Upper lobe of right lung (tissue), 1 donor: ENCODE measurements at regions not wholly inside any gene's neighbourhood (a gene's known extent, or its start where the extent isn't known, plus 50 kb on each side); places are given as distances from the start of the nearest gene placed in this dataset.

Experiments used
- ATAC-seq: fragments of 200-7000 bp; cut with Tn5 transposase; one replicate; pipeline ENCODE4 v1.9.1; 2020; ENCODE audit warnings: mild to moderate bottlenecking, moderate library complexity
- DNase-seq: peaks from one replicate; pipeline ENCODE4 v3.0.0-alpha.2; 2020
- H3K27ac ChIP-seq: fragments of 200-600 bp; one replicate; pipeline ENCODE4 v1.8.0; 2022
- H3K27me3 ChIP-seq: fragments of 200-600 bp; one replicate; pipeline ENCODE4 v1.8.0; 2022; ENCODE audit warnings: mild to moderate bottlenecking
- H3K36me3 ChIP-seq: fragments of 200-600 bp; one replicate; pipeline ENCODE4 v1.8.0; 2022
- H3K4me1 ChIP-seq: fragments of 200-600 bp; one replicate; pipeline ENCODE4 v1.8.0; 2022
- H3K4me3 ChIP-seq: fragments of 200-600 bp; one replicate; pipeline ENCODE4 v1.8.0; 2022; ENCODE audit warnings: mild to moderate bottlenecking
- H3K9me3 ChIP-seq: fragments of 200-600 bp; one replicate; pipeline ENCODE4 v1.8.0; 2022
- intact Hi-C: fragments of 100-400 bp; cut with DNase I; formaldehyde crosslinking; loops from one replicate; pipeline ENCODE4 v1.11.0; 2022
- TF ChIP-seq, protein P1 (sequence below): fragments of 200-600 bp; IDR thresholded peaks from one replicate; pipeline ENCODE4 v1.8.0; 2022; ENCODE audit warnings: antibody characterized with exemption
- donor health status: DM: no; HTN: yes; CAD: no; lungs with severe emphysema.

DNA sequence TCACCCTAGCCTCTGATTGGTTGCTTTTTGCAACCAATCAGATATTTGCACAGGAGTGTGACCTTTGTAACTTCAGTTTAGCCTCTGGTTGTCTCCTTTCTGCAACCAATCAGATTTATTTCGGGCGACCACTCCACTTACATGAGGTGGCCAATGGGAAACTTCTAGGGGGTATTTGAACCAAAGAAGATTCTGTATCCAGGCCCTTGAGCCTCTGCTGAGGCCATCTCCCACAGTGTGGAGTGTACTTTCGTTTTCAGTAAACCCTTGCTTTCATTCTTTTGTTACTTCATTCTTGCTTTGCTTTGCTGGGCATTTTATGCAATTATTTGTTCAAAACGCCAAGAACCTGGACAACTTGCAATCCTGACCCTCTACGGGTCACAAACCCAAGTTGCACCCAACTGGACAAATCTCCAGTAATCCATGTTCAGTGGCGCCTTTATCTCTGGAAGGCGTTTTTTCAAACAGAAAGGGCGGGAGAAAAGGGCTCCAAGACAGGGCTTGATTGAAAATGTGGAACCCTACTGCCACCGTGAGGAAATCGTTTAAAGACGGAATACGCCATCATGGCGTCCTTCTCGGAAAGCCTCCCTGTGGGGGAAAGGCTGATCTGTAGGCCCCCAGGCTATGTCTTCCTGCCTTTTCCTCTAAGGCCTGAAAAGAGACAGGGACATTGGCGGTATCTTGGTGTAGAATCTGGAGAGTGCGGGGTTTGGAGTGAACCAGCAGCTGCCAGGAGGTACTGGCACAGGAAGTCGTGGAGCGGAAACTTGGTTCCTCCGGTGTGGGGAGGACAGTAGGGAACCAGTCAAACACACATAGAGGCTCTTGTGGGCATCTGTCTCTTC is 184.6 kb downstream of the OR13H1 start:
- ATAC-seq = no peak

DNA sequence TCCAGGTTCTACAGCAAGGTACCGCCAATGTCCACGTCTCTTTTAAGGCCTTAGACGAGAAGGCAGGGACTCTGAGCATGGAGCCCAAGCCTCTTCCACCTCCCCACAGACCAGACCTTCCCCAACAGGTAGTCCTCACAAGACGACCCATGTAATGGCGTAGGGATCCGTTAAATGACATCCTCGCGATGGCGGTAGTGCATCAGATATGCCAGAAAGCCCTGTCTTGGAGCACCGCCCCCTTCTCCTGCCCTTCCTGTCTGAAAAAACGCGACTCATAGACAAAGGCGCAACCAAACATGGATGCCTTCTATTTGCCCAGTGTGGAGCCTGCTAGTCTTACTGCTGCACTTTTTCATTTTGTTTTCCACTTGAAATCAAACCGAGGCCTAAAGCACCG is 185.4 kb downstream of the OR13H1 start:
- intact Hi-C loops = no loop called here
- Histone ChIP-seq H3K27me3 (no peaks in the 10 kb centered on the region), H3K4me3 (no peak overlapping the region), H3K4me1 (no peaks in the 10 kb centered on the region), H3K27ac (no peak overlapping the region), H3K36me3 (no peaks in the 10 kb centered on the region), H3K9me3 (no peaks in the 10 kb centered on the region)
- no peak for DNase-seq
- no peak for ATAC-seq
- TF ChIP-seq, protein P1, sequence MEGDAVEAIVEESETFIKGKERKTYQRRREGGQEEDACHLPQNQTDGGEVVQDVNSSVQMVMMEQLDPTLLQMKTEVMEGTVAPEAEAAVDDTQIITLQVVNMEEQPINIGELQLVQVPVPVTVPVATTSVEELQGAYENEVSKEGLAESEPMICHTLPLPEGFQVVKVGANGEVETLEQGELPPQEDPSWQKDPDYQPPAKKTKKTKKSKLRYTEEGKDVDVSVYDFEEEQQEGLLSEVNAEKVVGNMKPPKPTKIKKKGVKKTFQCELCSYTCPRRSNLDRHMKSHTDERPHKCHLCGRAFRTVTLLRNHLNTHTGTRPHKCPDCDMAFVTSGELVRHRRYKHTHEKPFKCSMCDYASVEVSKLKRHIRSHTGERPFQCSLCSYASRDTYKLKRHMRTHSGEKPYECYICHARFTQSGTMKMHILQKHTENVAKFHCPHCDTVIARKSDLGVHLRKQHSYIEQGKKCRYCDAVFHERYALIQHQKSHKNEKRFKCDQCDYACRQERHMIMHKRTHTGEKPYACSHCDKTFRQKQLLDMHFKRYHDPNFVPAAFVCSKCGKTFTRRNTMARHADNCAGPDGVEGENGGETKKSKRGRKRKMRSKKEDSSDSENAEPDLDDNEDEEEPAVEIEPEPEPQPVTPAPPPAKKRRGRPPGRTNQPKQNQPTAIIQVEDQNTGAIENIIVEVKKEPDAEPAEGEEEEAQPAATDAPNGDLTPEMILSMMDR = no peak

More for the DNA sequence above, 184.6 kb downstream of the OR13H1 start:
- H3K4me3 ChIP-seq = no peak overlapping the region
- intact Hi-C loops = no loop called here
- no peak for DNase-seq
- no peak overlapping the region for H3K27ac ChIP-seq
- TF ChIP-seq, protein P1 = no peak
- H3K9me3 ChIP-seq = no peaks in the 10 kb centered on the region
- H3K27me3 ChIP-seq = no peaks in the 10 kb centered on the region
- H3K4me1 ChIP-seq = no peaks in the 10 kb centered on the region
- H3K36me3 ChIP-seq = no peaks in the 10 kb centered on the region

DNA sequence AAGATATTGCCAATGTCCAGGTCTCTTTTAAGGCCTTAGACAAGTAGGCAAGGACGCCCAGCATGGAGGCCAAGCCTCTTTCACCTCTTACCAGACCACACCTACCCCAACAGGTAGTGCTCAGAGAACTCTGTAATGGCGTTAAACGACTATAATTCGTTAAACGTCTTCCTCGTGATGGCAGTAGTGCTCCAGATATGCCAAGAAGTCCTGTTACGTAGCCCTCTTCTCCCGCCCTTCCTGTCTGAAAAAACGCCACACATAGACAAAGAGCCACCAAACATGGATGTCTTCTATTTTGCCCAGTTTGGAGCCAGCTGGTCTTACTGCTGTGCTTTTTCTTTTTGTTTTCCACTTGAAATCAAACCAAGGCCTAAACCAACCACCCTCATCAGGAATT is 190.7 kb downstream of the OR13H1 start:
- DNase-seq = no peak
- Histone ChIP-seq H3K9me3 (no peaks in the 10 kb centered on the region), H3K27ac (no peak overlapping the region), H3K27me3 (no peaks in the 10 kb centered on the region), H3K36me3 (no peaks in the 10 kb centered on the region), H3K4me1 (no peaks in the 10 kb centered on the region), H3K4me3 (no peak overlapping the region)
- TF ChIP-seq, protein P1 = no peak
- intact Hi-C loops = no loop called here
- ATAC-seq = no peak

DNA sequence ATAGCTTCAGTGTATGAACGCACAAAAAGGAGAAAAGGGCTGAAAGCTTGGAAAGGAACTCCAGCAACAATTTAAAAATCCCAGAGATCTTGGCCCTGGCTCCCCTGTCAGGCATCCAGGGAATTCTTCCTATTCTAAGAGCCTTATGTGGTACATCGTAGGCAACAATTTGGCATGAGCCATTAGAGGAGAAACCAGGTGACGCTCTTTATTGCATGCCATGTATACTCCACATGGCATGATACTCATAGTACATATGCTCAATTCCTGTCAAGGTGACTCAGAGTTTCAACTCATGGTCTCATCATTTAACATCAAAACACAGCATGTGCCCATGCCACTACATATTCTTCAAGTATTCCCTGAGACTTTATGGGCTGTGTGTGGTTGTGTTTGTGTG is 191.3 kb downstream of the OR13H1 start:
- Histone ChIP-seq H3K27ac (no peak overlapping the region), H3K9me3 (no peaks in the 10 kb centered on the region)

DNA sequence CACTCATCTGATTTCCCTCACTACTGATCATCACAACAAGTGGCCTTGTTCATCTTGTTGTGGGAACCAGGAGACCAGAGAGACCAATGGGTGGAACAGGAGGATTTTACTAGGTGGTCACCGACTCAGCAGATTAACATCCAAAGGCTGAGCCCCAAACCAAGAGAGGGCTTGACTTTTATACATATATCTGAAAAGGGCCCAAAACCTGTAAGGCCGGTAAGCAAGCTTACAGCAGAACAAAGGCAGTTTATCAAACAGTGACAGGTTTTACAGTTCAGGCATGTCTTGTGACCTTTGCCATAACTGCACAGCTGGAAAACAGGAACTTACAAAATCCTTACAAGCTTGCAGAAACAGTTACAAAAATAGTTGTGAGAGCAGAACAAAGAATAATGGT is 195.9 kb downstream of the OR13H1 start:
- no peak overlapping the region for H3K4me3 ChIP-seq
- H3K36me3 ChIP-seq = no peaks in the 10 kb centered on the region
- ATAC-seq (no peak), DNase-seq (no peak)
- no peak overlapping the region for H3K27ac ChIP-seq
- intact Hi-C loops = no loop called here
- TF ChIP-seq, protein P1 = no peak
- H3K27me3 ChIP-seq = no peaks in the 10 kb centered on the region
- H3K4me1 ChIP-seq = no peaks in the 10 kb centered on the region
- H3K9me3 ChIP-seq = no peaks in the 10 kb centered on the region

More for the DNA sequence above, 191.3 kb downstream of the OR13H1 start:
- Histone ChIP-seq H3K4me1 (no peaks in the 10 kb centered on the region), H3K36me3 (no peaks in the 10 kb centered on the region), H3K4me3 (no peak overlapping the region), H3K27me3 (no peaks in the 10 kb centered on the region)
- TF ChIP-seq, protein P1 = no peak
- intact Hi-C loops = no loop called here
- no peak for DNase-seq
- no peak for ATAC-seq
